Activated CD4-positive, alpha-beta T cell treated with anti-CD3 and anti-CD28 coated beads, Interleukin-2, amount 10 ng/mL, durations not matched to agents 7 days and 5 days (primary cell): ENCODE measurements at regions not wholly inside any gene's neighbourhood (a gene's known extent, or its start where the extent isn't known, plus 50 kb on each side); places are given as distances from the start of the nearest gene placed in this dataset.

Source experiments
- CTCF ChIA-PET: fragments of 350-600 bp; sonication (Branson Sonifier 250); formaldehyde crosslinking; loops from one replicate; lab custom pipeline; 2021; ENCODE audit warnings: antibody characterized with exemption; lab: Charles Lee
- POLR2A ChIA-PET: fragments of 350-600 bp; sonication (Branson Sonifier 250); formaldehyde crosslinking; loops from one replicate; lab custom pipeline; 2021; ENCODE audit warnings: antibody characterized with exemption; lab: Charles Lee
- DNase-seq: peaks from one replicate; pipeline ENCODE4 v3.0.0-alpha.2; 2020
- H3K27ac Mint-ChIP-seq: one replicate; pipeline ENCODE4 v1.8.0; 2021; ENCODE audit warnings: mild to moderate bottlenecking, moderate library complexity, mixed read lengths
- H3K27me3 Mint-ChIP-seq: one replicate; pipeline ENCODE4 v1.8.0; 2021; ENCODE audit warnings: mixed read lengths
- H3K36me3 Mint-ChIP-seq: one replicate; pipeline ENCODE4 v1.8.0; 2021; ENCODE audit warnings: low read depth, mixed read lengths
- H3K4me1 Mint-ChIP-seq: one replicate; pipeline ENCODE4 v1.8.0; 2021; ENCODE audit warnings: mixed read lengths
- H3K4me3 Mint-ChIP-seq: one replicate; pipeline ENCODE4 v1.8.0; 2021; ENCODE audit warnings: mild to moderate bottlenecking, moderate library complexity, mixed read lengths
- H3K9me3 Mint-ChIP-seq: one replicate; pipeline ENCODE4 v1.8.0; 2021; ENCODE audit warnings: mixed read lengths

- Mint-ChIP-seq H3K9me3 (no peaks in the 10 kb centered on the region), H3K27ac (no peak overlapping the region), H3K36me3 (no peaks in the 10 kb centered on the region), H3K27me3 (peaks cover 3% of the 10 kb centered on the region), H3K4me3 (no peak overlapping the region), H3K4me1 (no peaks in the 10 kb centered on the region)
- POLR2A ChIA-PET = no interaction called here
- CTCF ChIA-PET = no interaction called here
- DNase-seq = no peak
Observed at GRCh38 chr6:167735084-167735950, 91.4 kb upstream of the AFDN start.

DNA sequence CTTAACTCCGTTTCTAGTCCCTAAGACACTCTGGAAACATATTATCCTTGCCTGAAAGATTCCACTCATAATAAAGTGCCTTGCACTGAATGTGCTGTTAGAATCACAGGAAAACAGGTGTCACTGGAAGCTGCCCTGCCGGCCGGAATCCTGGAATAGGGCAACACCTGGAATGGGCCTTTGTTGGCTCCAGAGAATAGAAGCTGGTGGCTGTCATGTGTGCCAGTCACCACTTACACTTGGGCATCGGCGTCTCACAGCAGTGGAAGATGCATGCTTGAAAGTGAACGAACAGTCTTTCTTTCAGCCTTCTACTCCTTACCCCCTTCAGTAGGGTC, 90.8 kb upstream of the AFDN start:
- Mint-ChIP-seq H3K4me3 (no peak overlapping the region), H3K36me3 (no peaks in the 10 kb centered on the region)

GRCh38 chr6:167736486-167737204, 90.1 kb upstream of the AFDN start:
- no peak for DNase-seq
- H3K27ac Mint-ChIP-seq = no peak overlapping the region
- no peaks in the 10 kb centered on the region for H3K4me1 Mint-ChIP-seq
- POLR2A ChIA-PET = no interaction called here
- H3K36me3 Mint-ChIP-seq = no peaks in the 10 kb centered on the region
- CTCF ChIA-PET = no interaction called here
- H3K4me3 Mint-ChIP-seq = no peak overlapping the region
- no peaks in the 10 kb centered on the region for H3K9me3 Mint-ChIP-seq
- H3K27me3 Mint-ChIP-seq = peaks cover 5% of the 10 kb centered on the region

More for the DNA sequence above, 90.8 kb upstream of the AFDN start:
- no peak overlapping the region for H3K27ac Mint-ChIP-seq
- H3K27me3 Mint-ChIP-seq = peaks cover 3% of the 10 kb centered on the region
- no peaks in the 10 kb centered on the region for H3K9me3 Mint-ChIP-seq
- DNase-seq = no peak
- CTCF ChIA-PET = no interaction called here
- POLR2A ChIA-PET = no interaction called here
- H3K4me1 Mint-ChIP-seq = no peaks in the 10 kb centered on the region

DNA sequence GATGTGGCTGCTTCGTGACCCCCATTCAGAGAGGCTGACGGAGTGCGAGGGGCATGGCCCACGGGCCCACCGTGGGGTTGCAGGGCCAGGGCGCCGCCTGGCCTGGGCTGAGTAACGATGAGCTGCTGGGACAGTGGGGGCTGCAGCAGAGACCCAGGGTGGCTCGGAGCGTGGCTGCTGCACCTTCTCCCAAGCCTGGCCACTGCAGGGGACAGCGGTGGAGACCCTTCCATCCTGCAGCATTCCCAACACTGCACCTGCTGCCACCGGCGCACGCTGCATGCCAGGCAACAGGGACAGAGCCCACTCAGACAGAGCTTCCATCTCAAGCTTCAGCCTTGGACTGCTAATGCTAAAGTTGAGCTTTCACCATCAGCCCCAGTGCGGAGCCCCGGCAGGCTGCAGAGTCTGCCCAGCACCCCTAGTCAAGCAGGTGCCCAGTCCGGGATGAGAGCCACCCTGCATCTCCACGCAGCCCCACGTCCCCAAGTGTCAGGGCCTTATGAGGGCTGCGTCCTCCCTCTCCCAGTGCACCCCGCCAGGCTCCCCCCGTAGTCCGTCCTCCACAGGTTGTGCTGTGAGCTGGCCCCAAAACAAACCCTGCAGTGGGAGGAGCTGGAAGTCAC, 89.4 kb upstream of the AFDN start:
- Mint-ChIP-seq H3K9me3 (no peaks in the 10 kb centered on the region), H3K27ac (no peak overlapping the region), H3K4me3 (no peak overlapping the region), H3K4me1 (no peaks in the 10 kb centered on the region), H3K27me3 (peaks cover 4% of the 10 kb centered on the region), H3K36me3 (no peaks in the 10 kb centered on the region)
- CTCF ChIA-PET = no interaction called here
- no peak for DNase-seq
- POLR2A ChIA-PET = no interaction called here

GRCh38 chr6:167738386-167738785, 88.3 kb upstream of the AFDN start:
- POLR2A ChIA-PET = no interaction called here
- peaks cover 2% of the 10 kb centered on the region for H3K27me3 Mint-ChIP-seq
- H3K36me3 Mint-ChIP-seq = no peaks in the 10 kb centered on the region
- H3K27ac Mint-ChIP-seq = no peak overlapping the region
- H3K9me3 Mint-ChIP-seq = no peaks in the 10 kb centered on the region
- CTCF ChIA-PET = no interaction called here
- DNase-seq = no peak
- no peaks in the 10 kb centered on the region for H3K4me1 Mint-ChIP-seq
- no peak overlapping the region for H3K4me3 Mint-ChIP-seq

- no peak for DNase-seq
- no peaks in the 10 kb centered on the region for H3K9me3 Mint-ChIP-seq
- H3K27ac Mint-ChIP-seq = no peak overlapping the region
- CTCF ChIA-PET = interaction anchor here (0.9 to 1.2 kb wide), 2 partner anchors 12 to 13 kb away, joined by 3 to 4 read pairs; no protein-coding TSS in a partner anchor
- peaks cover 2% of the 10 kb centered on the region for H3K27me3 Mint-ChIP-seq
- no peaks in the 10 kb centered on the region for H3K4me1 Mint-ChIP-seq
- no peak overlapping the region for H3K4me3 Mint-ChIP-seq
- H3K36me3 Mint-ChIP-seq = no peaks in the 10 kb centered on the region
- POLR2A ChIA-PET = no interaction called here
Observed at GRCh38 chr6:167739721-167740475, 86.8 kb upstream of the AFDN start.

DNA sequence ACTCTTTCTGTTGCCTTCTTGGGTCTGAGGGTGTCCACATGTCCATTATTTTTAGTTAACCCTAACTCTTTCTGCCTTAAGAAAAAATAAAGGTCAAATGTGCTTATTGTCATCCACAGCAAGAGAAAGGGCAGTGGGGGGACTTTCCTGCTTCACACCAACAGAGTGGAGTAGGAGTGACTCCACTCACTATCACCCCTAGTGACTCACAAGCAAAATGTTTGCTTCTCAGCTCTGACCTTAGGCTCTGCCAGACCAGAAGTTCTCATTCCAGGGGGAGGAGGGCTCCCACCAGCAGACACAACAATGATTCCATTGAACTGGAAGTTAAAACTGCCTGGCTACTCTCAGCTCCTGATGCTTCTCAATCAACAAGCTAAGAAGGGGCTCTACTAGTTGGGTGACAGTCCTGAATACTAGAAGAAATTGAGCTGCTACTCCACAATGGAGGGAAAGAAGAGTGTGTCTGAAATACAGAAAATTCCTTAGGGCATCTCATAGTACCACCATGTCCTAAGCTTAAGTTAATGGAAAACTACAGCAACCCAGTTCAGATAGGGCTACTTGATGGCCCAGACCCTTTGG, 83.9 kb upstream of the AFDN start:
- no peaks in the 10 kb centered on the region for H3K36me3 Mint-ChIP-seq
- POLR2A ChIA-PET = no interaction called here
- CTCF ChIA-PET = interaction anchor here (0.7 kb wide), 1 partner anchor 160 kb away, joined by 3 read pairs; no protein-coding TSS in a partner anchor
- H3K27ac Mint-ChIP-seq = no peak overlapping the region
- peaks cover 2% of the 10 kb centered on the region for H3K27me3 Mint-ChIP-seq
- no peak for DNase-seq
- H3K4me1 Mint-ChIP-seq = no peaks in the 10 kb centered on the region
- no peaks in the 10 kb centered on the region for H3K9me3 Mint-ChIP-seq
- H3K4me3 Mint-ChIP-seq = no peak overlapping the region

DNA sequence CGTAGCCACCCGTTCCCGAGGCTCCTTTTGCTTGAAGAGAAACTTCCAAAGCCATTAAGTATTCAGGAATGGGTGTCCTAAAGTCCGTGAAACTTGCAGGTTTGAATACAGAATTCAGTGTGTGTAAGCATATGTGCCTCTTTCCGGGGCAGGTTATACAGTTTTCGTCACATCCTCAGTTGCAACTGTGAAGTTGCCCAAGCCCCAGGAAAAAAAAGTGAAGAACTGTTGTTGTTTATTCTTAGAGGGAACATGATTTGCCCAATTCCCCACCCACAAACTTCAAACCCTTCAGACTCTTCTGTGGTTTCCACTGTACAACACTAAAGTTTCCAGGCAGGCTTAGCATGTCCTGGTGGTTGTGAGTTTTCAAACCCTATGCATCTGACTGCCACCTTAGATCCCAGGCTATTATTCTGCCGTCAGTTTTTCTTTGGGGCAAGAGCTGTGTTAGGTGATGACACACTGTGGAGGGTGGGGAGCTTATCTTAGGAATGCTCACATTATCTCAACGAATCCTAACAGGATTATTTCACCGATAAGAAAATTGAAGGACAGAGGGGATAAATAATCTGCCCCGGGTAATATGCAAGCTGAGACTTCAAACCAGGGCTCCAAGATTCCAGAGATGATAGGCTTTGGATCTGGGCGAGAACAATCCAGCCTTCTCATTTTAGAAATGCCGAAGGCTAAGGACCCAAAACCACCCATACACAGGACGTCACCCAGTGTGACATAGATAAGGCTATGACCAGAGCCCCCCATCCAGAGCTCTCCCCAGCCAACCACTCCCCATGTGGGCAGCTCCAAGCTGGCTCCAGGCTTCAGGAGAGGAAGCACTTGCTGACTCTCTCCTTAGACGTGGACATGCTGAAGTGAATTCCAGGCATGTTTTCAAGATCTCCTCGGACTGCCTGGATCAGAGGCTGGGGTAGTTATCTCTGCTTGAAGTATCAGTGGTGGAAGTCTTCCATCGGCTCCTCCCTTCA, 81.7 kb upstream of the AFDN start:
- H3K4me3 Mint-ChIP-seq = no peak overlapping the region
- DNase-seq = no peak
- no peaks in the 10 kb centered on the region for H3K36me3 Mint-ChIP-seq
- no peaks in the 10 kb centered on the region for H3K4me1 Mint-ChIP-seq
- no peaks in the 10 kb centered on the region for H3K9me3 Mint-ChIP-seq
- H3K27me3 Mint-ChIP-seq = peaks cover 2% of the 10 kb centered on the region
- ChIA-PET POLR2A (no interaction called here), CTCF (no interaction called here)
- no peak overlapping the region for H3K27ac Mint-ChIP-seq

DNA sequence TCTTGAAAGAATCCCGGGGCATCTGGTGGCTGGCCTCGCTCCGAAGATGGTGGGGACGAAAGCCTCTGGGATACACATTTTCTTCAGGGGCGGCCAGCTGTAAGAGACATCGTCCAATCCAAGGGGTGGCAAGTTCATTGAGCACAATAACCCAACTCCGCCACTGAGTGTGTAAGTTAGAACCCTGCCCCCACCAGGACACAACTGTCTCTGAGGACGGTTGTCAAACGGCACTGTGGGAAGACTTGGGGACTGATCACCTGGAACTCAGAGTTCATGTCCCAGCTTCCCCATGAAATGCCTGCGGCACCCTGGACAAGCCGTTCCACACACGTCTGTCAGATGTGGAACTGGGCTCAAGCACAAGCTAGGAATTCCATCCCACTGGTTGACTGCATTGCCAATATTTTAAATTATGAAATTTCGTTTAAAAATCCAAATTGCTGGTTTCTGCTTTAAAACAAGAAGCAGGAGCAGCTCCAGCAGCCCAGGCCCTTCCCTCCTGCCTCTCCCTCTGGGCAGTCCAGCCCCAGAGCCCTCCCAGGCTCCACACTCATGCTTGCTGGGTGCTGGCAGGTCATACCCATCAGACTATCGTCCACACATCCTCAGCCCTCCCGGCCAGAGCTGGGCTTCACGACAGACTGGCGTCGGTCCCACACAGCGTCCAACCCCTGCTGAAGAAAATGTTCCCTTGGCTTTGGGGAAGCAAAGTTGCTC, 80.9 kb upstream of the AFDN start:
- no peak for DNase-seq
- POLR2A ChIA-PET = no interaction called here
- Mint-ChIP-seq H3K9me3 (no peaks in the 10 kb centered on the region), H3K36me3 (no peaks in the 10 kb centered on the region), H3K4me1 (no peaks in the 10 kb centered on the region), H3K27me3 (peaks cover 2% of the 10 kb centered on the region), H3K27ac (no peak overlapping the region), H3K4me3 (no peak overlapping the region)
- CTCF ChIA-PET = interaction anchor here (0.5 kb wide), 1 partner anchor 1146 kb away, joined by 4 read pairs; no protein-coding TSS in a partner anchor

DNA sequence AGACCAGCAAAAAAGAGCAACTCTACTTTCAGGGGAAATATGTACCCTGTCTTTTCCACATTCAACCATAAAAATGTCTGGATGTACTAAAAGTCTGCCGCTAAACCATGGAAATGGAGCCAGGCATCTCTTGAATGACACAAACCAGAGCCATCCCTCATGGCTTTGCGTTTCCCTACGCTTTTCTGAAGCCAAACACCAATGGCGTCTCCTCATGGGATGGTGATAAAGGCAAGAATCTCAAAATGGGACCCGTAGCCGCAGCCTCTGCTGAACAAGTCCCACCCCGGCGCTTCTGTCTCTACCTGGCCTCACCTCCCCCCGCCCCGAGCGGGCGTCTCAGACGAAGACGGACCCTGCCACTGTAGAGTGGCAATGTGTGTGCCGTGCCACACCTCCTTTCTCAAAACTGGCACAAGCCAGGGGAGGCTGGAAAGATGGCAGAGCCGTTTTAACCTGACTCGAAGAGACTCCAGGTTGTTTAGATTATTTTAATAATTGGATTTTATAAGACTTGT, 80.3 kb upstream of the AFDN start:
- CTCF ChIA-PET = interaction anchor here (0.5 kb wide), 1 partner anchor 1145 kb away, joined by 4 read pairs; no protein-coding TSS in a partner anchor
- H3K4me1 Mint-ChIP-seq = no peaks in the 10 kb centered on the region
- H3K27ac Mint-ChIP-seq = no peak overlapping the region
- H3K9me3 Mint-ChIP-seq = no peaks in the 10 kb centered on the region
- H3K36me3 Mint-ChIP-seq = no peaks in the 10 kb centered on the region
- H3K27me3 Mint-ChIP-seq = no peaks in the 10 kb centered on the region
- no peak overlapping the region for H3K4me3 Mint-ChIP-seq
- DNase-seq = no peak
- POLR2A ChIA-PET = no interaction called here

GRCh38 chr6:167746975-167747374, 79.7 kb upstream of the AFDN start:
- H3K4me1 Mint-ChIP-seq = no peaks in the 10 kb centered on the region
- ChIA-PET CTCF (no interaction called here), POLR2A (no interaction called here)
- no peak overlapping the region for H3K4me3 Mint-ChIP-seq
- no peak for DNase-seq
- H3K27ac Mint-ChIP-seq = no peak overlapping the region
- no peaks in the 10 kb centered on the region for H3K36me3 Mint-ChIP-seq
- no peaks in the 10 kb centered on the region for H3K9me3 Mint-ChIP-seq
- no peaks in the 10 kb centered on the region for H3K27me3 Mint-ChIP-seq
